ENCODE measurements at regions not wholly inside any gene's neighbourhood (a gene's known extent, or its start where the extent isn't known, plus 50 kb on each side); places are given as distances from the start of the nearest gene placed in this dataset.
"Not testable (repeated sequence)": the region's sequence is repeated elsewhere in the genome, so short reads cannot be mapped to it uniquely, and the experiment has no call there.

GRCh38 chr4:12116009-12116552, 687.4 kb upstream of the HS3ST1 start:
- 31% methylated on average over 2 of the region's 3 CpGs for WGBS (ENCODE audit: insufficient coverage)

GRCh38 chr4:12110627-12111026, 681.9 kb upstream of the HS3ST1 start:
- Histone ChIP-seq H3K4me2 (replicated peaks; ENCODE audit: extremely low read depth, low read length, poor library complexity, severe bottlenecking) (no peak overlapping the region), H4K20me1 (ENCODE audit: insufficient read depth, low read length) (no peaks in the 10 kb centered on the region), H3K4me1 (ENCODE audit: control insufficient read depth in 1 of 2, insufficient read depth in 2 of 2, low read length in 2 of 2) (peaks cover 6 to 9% of the 10 kb centered on the region in 2 donors), H3K4me3 (replicated peaks in 1 of 3; ENCODE audit: low read depth in 2 of 3, low read length in 3 of 3) (no peak overlapping the region), H2AFZ (ENCODE audit: insufficient read depth, low read depth, low read length, poor library complexity, severe bottlenecking) (no peak overlapping the region), H3K79me2 (ENCODE audit: insufficient read depth, low read length) (no peaks in the 10 kb centered on the region), H3K27me3 (ENCODE audit: control insufficient read depth in 2 of 2, insufficient read depth in 2 of 2, low read length in 2 of 2) (no peaks in the 10 kb centered on the region), H3K9ac (ENCODE audit: insufficient read depth, low read length, poor library complexity, severe bottlenecking) (no peak overlapping the region), H3K36me3 (replicated peaks in 1 of 2; ENCODE audit: control insufficient read depth in 1 of 2, insufficient read depth in 2 of 2, low read length in 2 of 2) (no peaks in the 10 kb centered on the region), H3K27ac (ENCODE audit: low read depth in 1 of 2, low read length in 2 of 2) (no peak overlapping the region), H3K9me3 (replicated peaks in 1 of 2; ENCODE audit: control insufficient read depth in 1 of 2, insufficient read depth in 1 of 2, low read length in 2 of 2) (peaks cover 0 to 23% of the 10 kb centered on the region in 2 donors)
- intact Hi-C loops (cut with micrococcal nuclease): loop anchor here (10.0 kb wide), 1 partner anchor 626 kb away; no protein-coding TSS in a partner anchor
- peaks cover 12 to 34% (median 25%) of the 10 kb centered on the region in 7 donors for H3K9me3 Mint-ChIP-seq
- peak in 2 of 3 donors; percentile 14 to 40 for DNase-seq
- TF ChIP-seq CTCF (IDR thresholded peaks at IDR 0.05): no peak
- peaks cover 8% of the 10 kb centered on the region for H3K4me1 Mint-ChIP-seq
- H3K36me3 Mint-ChIP-seq: peaks cover 0 to 1% of the 10 kb centered on the region in 2 donors
- WGBS (ENCODE audit: insufficient coverage): no CpG with 5 or more reads among the region's 3 CpGs
- H3K27ac Mint-ChIP-seq: peak overlapping the region in 1 of 7 donors; percentile 10
- H3K27me3 Mint-ChIP-seq (ENCODE audit: low read depth in 3 of 3): no peaks in the 10 kb centered on the region
- H3K4me3 Mint-ChIP-seq: no peak overlapping the region

More at GRCh38 chr4:12116009-12116552, 687.4 kb upstream of the HS3ST1 start:
- Histone ChIP-seq H3K4me2 (replicated peaks; ENCODE audit: extremely low read depth, low read length, poor library complexity, severe bottlenecking) (no peak overlapping the region), H3K36me3 (replicated peaks in 1 of 2; ENCODE audit: control insufficient read depth in 1 of 2, insufficient read depth in 2 of 2, low read length in 2 of 2) (no peaks in the 10 kb centered on the region), H3K79me2 (ENCODE audit: insufficient read depth, low read length) (no peaks in the 10 kb centered on the region), H3K27me3 (ENCODE audit: control insufficient read depth in 2 of 2, insufficient read depth in 2 of 2, low read length in 2 of 2) (no peaks in the 10 kb centered on the region), H2AFZ (ENCODE audit: insufficient read depth, low read depth, low read length, poor library complexity, severe bottlenecking) (no peak overlapping the region), H3K9me3 (replicated peaks in 1 of 2; ENCODE audit: control insufficient read depth in 1 of 2, insufficient read depth in 1 of 2, low read length in 2 of 2) (peaks cover 0 to 23% of the 10 kb centered on the region in 2 donors), H3K27ac (ENCODE audit: low read depth in 1 of 2, low read length in 2 of 2) (no peak overlapping the region), H3K4me1 (ENCODE audit: control insufficient read depth in 1 of 2, insufficient read depth in 2 of 2, low read length in 2 of 2) (peaks cover 39 to 40% of the 10 kb centered on the region in 2 donors), H3K4me3 (replicated peaks in 1 of 3; ENCODE audit: low read depth in 2 of 3, low read length in 3 of 3) (no peak overlapping the region), H3K9ac (ENCODE audit: insufficient read depth, low read length, poor library complexity, severe bottlenecking) (no peak overlapping the region), H4K20me1 (ENCODE audit: insufficient read depth, low read length) (no peaks in the 10 kb centered on the region)
- peak overlapping the region in 4 of 7 donors; percentile 15 to 97 (median 54) for H3K27ac Mint-ChIP-seq
- H3K27me3 Mint-ChIP-seq (ENCODE audit: low read depth in 3 of 3): peaks cover 0 to 1% (median 0%) of the 10 kb centered on the region in 3 donors
- TF ChIP-seq CTCF (IDR thresholded peaks at IDR 0.05): no peak
- DNase-seq: peak in 2 of 3 donors; percentile 25 to 72
- H3K36me3 Mint-ChIP-seq: peaks cover 0 to 2% of the 10 kb centered on the region in 2 donors
- H3K9me3 Mint-ChIP-seq: peaks cover 12 to 34% (median 25%) of the 10 kb centered on the region in 7 donors
- H3K4me3 Mint-ChIP-seq: no peak overlapping the region
- intact Hi-C loops (cut with micrococcal nuclease): loop anchor here (10.0 kb wide), 1 partner anchor 631 kb away; no protein-coding TSS in a partner anchor
- H3K4me1 Mint-ChIP-seq: peaks cover 51% of the 10 kb centered on the region

GRCh38 chr4:12109056-12109455, 680.4 kb upstream of the HS3ST1 start:
- H3K4me3 Mint-ChIP-seq; H3K36me3 ChIP-seq (replicated peaks in 1 of 2; ENCODE audit: control insufficient read depth in 1 of 2, insufficient read depth in 2 of 2, low read length in 2 of 2); H3K27ac Mint-ChIP-seq; H3K4me1 Mint-ChIP-seq; H3K4me1 ChIP-seq (ENCODE audit: control insufficient read depth in 1 of 2, insufficient read depth in 2 of 2, low read length in 2 of 2); H3K79me2 ChIP-seq (ENCODE audit: insufficient read depth, low read length); H2AFZ ChIP-seq (ENCODE audit: insufficient read depth, low read depth, low read length, poor library complexity, severe bottlenecking); DNase-seq; H3K9ac ChIP-seq (ENCODE audit: insufficient read depth, low read length, poor library complexity, severe bottlenecking); H3K27me3 ChIP-seq (ENCODE audit: control insufficient read depth in 2 of 2, insufficient read depth in 2 of 2, low read length in 2 of 2); H3K27ac ChIP-seq (ENCODE audit: low read depth in 1 of 2, low read length in 2 of 2); H3K4me2 ChIP-seq (replicated peaks; ENCODE audit: extremely low read depth, low read length, poor library complexity, severe bottlenecking); H4K20me1 ChIP-seq (ENCODE audit: insufficient read depth, low read length); H3K27me3 Mint-ChIP-seq (ENCODE audit: low read depth in 3 of 3); intact Hi-C loops (cut with micrococcal nuclease); H3K36me3 Mint-ChIP-seq; H3K4me3 ChIP-seq (replicated peaks in 1 of 3; ENCODE audit: low read depth in 2 of 3, low read length in 3 of 3): not testable (repeated sequence)
- no CpG with 5 or more reads among the region's 4 CpGs for WGBS (ENCODE audit: insufficient coverage)
- peaks cover 0 to 18% of the 10 kb centered on the region in 2 donors for H3K9me3 ChIP-seq (replicated peaks in 1 of 2; ENCODE audit: control insufficient read depth in 1 of 2, insufficient read depth in 1 of 2, low read length in 2 of 2)
- peaks cover 10 to 30% (median 24%) of the 10 kb centered on the region in 7 donors for H3K9me3 Mint-ChIP-seq
